NB4 (cell line): ENCODE measurements at regions not wholly inside any gene's neighbourhood (a gene's known extent, or its start where the extent isn't known, plus 50 kb on each side); places are given as distances from the start of the nearest gene placed in this dataset.

Source experiments
- CTCF ChIP-seq: IDR thresholded peaks from one replicate; pipeline ENCODE4 v1.5.1; 2012; ENCODE audit warnings: low read depth, low read length
- POLR2A ChIP-seq: IDR thresholded peaks from 2 replicates; pipeline ENCODE4 v1.6.1; 2011; ENCODE audit warnings: mild to moderate bottlenecking; ENCODE audit not compliant: insufficient read length; ENCODE audit errors: extremely low read depth

DNA sequence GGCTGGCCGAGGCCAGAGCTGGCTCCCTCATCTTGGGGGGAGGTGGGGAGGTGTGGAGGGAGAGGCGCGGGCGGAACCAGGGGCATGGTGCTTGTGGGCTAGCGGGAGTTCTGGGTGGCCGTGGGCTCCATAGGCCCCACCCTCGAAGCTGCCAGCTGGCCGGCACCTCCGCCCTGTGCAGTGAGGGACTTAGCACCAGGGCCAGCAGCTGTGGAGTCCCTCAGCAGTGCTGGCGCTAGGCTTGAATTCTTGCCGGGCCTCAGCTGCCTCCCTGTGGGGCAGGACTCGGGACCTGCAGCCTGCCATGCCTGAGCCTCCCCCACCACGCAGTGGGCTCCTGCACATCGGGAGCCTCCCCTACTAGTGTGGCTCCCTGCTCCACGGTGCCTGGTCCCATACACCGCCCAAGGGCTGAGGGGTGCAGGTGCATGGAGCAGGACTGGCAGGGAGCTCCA is 603.3 kb downstream of the PCDH18 start:
- TF ChIP-seq POLR2A (no peak), CTCF (no peak)
